ENCODE measurements at regions not wholly inside any gene's neighbourhood (a gene's known extent, or its start where the extent isn't known, plus 50 kb on each side); places are given as distances from the start of the nearest gene placed in this dataset.
"Not testable (repeated sequence)": the region's sequence is repeated elsewhere in the genome, so short reads cannot be mapped to it uniquely, and the experiment has no call there.

DNA sequence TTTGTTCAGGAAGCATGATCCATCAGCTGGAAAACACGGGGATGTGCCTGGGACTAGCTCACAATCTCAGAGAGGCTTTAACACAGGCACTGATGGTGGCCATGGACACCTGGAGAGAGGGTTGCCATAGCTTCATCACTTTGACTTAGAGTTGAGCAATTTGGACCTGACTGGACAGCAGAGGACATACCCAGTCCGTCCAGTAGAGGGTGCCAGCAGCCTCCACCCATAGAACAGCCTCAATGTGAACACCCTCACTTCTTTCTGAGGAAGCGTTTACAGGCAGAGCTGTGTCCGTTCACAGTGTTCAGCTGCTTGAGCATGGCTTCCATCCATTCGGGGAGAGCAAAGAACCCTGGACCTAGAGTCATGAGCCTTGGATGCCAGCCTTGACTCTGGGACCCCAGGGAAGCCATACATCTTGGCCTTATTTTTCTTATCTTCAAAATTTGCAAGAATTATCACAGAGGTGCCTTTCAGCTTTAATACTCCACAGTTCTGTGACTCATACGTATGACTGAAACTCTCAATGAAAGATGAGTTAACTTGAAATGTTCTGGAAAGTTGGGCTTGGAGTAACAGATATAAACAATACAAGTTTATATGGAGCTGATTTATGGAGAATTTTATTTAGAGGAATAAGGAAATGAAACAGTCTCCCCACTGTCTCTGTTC, 302.9 kb upstream of the PODXL start:
- peak; percentile 61 for DNase-seq (ENCODE audit: low spot score)

DNA sequence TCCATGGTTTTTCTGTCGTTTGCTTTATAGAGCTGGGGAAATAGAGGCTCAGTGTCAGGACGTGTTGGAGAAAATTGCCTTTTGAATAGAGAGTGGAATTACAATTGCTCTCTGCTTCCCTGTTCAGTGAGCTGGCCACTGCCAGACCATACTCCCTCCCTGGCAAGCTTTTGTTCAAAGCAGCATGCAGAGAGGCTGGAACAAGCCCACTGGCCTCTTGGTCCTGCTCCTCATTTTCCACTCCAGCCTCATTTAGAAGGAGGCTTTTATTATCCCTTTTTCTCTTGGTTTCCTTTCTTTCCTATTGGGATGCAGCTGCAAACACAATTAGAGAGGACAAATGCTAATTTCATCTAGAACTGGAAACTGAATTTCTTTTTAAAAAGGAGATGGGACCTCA, 302.2 kb upstream of the PODXL start:
- no peak for DNase-seq (ENCODE audit: low spot score)

DNA sequence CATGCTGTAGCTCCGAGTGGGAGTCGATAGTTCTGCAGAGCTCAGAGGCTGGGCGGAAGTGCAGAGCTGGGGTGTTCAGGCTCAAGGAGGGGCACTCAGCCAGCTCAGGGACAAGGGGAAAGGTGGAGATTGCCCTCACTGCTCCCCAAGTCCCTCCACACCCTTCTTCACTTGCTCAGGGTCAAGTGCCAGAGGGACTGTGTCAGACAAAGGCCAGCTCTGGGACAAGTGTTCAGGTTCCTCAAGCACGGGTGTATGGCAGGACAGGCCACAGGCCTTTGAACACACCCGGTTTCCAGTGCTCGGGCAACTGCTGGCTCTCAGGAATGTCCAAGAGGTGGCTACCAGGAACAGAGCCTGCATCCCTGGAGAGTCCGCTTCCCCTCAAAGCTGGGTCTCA, 293.0 kb upstream of the PODXL start:
- DNase-seq (ENCODE audit: low spot score) = no peak

DNA sequence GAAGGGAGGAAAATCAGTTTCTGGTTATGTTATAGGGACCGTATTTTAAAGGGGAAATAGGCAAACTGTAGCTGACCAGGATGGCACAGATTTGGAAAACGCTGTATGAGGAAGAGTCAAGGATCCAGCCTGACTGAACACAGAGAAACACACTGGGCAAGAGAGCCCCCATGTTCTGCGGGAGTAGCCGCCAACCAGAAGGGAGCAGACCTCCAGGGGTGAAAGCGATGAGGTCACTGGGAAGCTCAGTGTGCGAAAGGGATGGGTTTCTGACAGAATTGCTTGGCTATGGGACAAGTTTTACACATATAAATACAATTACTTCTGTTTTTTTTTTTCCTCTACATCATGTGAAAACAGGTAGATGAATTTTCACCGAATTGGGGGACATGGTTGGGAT, 291.6 kb upstream of the PODXL start:
- DNase-seq (ENCODE audit: low spot score) = no peak

DNA sequence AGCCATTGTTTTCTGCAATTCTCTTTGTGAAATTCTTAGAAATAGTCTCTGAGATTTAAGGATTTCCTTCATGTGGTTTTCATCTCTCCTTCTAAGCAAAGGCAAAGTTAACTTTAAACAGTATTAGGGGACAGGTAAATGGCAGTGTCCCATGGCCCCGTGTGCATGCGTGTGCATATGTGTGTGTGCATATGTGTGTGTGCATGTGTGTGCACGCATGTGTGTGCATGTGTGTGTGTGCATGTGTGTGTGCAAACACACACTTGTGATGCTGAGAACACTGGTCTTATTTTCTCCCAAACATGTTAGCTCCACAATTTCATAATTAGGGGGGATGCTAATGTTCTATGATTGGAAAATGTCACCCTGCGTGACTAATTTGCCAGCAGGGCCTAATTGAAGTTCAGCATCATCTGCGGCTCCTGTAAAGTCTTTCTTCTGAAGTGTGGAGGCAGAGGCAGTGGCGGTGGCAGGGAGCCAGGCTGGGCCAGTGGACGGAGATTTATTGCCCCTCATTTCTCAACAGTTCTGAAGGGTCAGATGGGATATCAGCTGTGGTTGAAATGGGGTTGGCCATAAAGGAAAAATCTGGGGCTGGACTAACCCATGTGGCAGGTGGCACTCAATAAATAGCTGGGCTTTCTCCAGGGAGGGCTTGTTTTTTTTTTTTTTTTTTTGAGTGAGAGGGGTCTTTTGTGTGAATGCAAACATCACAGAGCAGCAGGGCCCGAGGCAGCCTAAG, 289.3 kb upstream of the PODXL start:
- DNase-seq (ENCODE audit: low spot score) = no peak

DNA sequence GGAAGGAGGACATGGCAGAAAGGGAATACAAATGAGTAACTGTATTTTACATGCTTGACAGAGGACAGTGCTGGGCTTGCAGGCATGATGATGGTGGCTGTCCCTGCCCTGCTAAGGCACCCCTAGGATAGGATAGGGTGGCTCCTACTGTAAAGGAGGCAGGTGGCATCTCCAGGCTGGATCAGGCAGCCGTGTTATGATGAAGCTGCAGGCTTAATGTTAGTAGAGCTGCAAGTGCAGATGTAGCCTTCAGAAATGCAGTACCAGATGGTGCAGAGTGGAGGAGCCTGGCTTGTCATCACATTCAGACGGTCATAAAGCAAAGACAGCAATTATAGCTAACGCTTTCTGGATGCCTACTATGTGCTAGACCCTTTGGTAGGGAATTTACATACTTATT, 287.9 kb upstream of the PODXL start:
- no peak for DNase-seq (ENCODE audit: low spot score)

DNA sequence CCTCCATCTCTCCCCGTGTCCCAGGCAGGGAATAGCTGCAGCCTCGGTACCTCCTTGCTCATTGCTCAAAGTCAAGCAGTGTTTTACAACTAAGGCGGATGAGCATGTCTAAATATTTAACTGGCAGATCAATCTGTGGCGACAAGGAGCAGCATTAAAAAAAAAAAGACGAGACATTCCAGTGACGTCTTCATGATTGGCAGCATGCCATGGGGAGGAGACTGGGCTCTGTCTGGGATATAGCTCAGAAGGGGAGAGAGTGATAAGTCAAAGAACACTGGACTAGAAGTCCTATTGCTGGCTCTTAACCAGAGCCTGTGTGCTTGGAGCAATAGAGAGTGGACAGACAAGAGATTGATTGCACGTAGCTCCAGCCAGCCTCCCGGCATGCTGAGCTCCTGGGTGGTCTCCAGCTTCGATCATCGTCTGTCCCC, 287.5 kb upstream of the PODXL start:
- DNase-seq (ENCODE audit: low spot score) = no peak

DNA sequence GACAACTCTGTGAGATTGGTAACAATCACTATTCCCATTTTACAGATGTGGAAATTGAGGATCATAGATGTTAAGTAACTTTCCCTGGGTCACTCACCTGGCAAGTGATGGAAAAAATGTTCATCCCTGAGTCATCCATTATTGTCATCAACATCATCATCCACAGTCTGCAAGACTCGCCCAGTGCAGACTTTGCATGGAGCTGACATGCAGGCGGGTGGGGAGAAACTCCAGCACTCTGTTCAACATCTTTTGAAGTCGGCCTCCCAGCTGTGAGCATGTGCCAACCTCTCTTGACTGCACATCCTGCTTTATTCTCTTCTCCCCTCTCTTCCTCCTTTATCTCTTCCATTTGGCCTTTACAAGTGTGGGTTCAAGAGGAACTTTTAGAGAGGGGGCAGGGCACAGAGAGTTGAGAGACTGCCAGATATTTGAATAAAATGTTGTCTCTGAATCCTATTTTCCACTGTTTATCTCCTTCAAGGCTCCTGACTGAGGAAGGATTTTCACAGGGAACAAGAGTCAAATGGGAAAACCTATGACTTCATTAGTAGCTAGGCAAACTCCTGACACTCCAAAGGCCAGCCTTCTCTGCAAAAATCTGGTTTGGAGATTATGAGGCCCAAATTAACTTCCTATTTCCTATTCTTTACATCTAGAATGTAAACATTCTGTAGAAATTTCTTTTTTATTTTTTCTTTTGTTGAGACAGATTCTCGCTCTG, 283.7 kb upstream of the PODXL start:
- DNase-seq (ENCODE audit: low spot score) = no peak

DNA sequence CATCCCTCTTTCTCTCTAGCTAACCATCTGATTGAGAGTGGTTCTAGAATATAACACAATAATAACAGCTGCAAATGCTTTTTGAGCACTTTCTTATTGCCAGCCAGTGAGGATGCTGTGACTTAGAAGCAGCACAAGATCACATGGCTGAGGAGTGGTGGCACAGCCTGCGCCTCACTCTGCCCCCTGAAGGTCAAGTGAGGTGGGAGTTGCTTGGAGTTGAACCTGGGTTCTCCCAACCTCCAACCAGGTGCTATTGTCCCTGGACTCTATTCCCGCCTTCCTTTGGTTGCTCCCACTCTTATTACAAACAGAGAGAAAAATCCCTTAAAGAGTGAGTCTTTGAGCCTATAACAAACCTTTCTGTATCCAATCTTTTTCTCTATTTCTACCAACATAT, 280.3 kb upstream of the PODXL start:
- no peak for DNase-seq (ENCODE audit: low spot score)

DNA sequence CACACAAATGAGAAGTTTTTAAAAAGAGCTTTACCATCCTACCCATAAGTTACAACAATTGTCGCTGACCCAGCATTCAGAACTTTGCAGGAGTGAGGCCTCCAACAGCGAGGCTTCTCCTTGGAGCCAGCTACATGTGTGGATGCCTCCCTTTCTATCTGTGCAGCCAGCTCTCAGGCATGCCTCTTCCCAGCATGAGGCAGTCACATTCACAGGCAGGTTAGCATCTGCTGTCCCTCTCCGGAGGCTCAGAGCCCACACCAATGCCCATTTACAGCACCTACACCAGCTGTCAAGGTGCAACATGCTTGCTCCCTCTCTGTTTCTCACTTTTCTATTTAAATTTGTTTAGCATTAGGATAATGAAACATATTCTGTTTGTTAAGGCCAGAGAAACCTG, 278.7 kb upstream of the PODXL start:
- no peak for DNase-seq (ENCODE audit: low spot score)

DNA sequence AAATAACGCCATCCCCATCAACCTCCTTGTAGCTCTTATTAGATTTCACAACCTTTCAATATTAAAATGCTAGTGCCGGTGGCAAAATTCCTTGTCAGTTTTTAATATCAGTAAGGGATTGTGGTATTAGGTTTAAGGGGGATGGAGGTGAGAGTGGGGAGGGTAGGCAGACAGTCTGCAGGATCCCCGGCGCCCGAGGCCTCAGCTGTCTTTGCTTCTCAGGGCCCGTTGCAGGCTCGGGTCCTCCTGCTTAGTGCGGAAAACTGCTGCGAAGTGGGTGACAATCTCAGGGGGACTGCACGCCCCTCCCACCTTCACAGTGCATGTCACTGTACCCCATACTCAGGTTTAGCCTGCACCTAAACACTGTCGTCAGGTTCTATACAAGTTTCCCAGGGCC, 274.3 kb upstream of the PODXL start:
- no peak for DNase-seq (ENCODE audit: low spot score)

DNA sequence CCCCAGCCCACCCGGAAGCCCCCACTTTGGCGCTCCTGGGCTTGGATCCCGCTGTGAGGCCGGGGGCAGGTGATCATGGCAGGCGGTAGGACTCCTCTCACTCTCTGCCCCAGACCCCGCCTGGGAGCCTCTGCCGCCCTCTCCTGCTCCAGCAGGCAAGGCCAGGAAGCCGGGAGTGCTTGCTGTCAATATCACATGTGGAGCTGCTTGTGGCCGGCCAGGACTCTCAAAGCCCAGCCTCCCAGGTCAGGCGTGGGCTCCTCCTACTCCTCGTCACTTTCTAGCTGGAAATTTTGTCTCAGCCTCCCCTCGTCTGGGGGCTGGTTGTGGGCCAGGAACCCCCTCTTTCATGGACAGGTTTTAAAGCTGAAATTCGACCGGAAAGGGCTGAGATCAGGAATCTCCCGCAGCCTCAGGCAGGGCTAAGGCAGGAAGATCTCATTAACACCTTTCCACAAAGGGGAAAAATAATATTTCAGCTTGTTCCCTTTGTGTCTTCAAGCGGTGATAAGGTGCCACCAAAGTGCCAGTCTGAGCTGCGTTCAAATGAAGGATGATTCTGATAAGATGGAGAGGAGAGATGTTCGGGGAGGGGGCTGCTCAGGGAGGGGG, 273.6 kb upstream of the PODXL start:
- DNase-seq (ENCODE audit: low spot score) = no peak

DNA sequence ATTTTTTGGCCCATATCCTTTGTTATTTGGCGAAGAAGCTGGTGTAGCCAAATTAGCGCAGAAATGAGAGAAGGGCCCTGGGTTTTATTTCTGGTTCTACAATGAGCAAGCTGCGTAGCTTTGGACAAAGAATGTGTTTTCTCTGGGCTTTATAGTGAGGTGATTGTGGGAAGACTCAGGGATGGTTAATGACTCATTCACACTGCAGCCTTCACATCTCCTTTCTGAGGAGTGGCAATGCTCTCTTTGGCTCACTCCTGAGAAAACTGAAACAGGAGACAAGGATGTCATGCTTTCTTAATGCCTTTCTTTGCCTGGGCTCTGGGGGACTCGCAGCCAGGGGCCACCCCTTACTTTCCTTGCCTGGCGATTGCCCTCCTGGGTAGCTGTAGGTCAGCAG, 271.0 kb upstream of the PODXL start:
- DNase-seq (ENCODE audit: low spot score) = no peak

DNA sequence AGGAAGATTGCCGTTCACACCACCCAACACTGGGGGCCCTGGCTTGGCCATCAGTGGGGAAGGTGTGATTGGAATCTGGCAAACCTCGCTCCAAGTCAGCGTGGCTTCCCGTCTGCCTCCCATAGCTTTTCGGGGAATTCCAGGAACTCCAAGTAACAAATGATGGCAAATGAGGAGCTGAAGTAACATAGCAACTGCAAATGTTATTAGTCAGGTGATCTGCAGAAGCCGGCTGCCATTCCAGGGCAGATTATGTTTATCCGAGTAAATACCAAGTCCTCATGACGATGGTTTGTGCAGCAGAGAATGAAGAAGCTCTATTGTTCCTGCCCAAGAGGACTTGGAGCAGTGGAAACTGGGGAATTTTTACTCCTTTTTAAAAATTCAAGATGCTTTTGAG, 270.5 kb upstream of the PODXL start:
- DNase-seq (ENCODE audit: low spot score) = no peak

DNA sequence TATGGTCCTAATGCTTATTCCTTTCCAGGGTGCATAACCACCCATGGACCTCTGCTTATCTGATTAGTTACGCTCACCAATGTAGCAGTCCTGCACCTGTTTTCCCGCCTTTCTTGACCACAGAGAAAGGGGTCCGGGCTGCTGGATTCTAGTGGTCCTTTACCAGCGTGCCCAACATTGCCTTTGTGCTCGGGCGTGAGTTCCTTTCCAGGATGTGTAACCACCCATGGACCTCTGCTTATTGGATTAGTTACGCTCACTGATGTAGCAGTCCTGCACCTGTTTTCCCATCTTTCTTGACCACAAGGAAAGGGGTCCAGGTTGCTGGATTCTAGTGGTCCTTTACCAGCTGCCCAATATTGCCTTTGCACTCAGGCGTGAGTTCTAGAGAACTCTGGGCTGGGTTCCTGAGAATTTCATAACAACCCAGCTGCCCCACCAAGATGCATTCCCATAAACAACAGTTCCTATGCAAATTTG, 267.6 kb upstream of the PODXL start:
- DNase-seq (ENCODE audit: low spot score) = not testable (repeated sequence)

DNA sequence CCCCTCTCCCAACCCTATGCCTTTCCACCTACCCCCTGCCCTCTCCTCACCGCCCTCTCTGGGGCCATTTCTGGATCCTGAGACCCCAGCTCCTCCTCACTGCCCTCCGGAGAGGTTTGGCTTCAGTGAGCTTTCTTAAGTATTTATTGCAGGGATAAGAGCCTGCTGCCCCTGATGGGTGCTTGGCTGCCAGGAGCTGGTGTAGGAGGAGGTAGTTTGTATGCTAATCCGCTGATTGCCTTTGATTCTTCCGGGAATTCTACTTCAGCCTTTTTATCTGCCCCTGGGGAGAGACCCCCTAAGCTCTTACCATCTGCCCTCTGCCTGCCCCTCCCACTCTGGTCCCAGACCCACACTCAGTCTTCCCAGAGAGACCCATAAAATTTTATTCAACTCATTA, 263.5 kb upstream of the PODXL start:
- no peak for DNase-seq (ENCODE audit: low spot score)

DNA sequence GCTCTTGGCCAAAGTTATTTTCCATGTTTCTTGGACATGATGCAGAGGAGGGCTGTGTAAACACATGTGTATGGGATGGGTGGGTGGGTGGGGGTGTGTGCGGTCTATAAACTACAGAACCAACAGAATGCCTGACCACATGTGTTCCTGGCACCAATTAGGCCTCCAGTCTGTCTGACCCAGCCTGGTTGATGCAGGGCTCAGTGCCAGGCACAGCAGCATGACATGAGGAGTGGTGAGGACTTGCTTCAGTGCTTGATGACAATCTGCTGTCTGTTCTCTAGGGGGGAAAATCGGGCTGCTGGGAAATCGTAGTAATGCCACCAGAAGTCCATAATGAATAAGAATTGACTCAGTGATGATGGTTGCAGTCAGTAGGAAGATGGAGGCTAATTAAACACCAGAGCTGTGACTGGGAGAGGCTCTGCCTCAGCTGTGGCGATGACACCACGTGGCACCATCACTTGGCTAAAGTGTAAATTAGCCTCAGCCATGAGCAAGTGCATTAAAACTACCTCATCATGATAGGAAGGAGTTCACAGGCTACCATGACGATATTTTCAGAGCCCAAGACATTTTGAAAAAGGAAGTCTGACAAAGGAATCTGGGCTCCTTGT, 260.1 kb upstream of the PODXL start:
- DNase-seq (ENCODE audit: low spot score) = no peak

DNA sequence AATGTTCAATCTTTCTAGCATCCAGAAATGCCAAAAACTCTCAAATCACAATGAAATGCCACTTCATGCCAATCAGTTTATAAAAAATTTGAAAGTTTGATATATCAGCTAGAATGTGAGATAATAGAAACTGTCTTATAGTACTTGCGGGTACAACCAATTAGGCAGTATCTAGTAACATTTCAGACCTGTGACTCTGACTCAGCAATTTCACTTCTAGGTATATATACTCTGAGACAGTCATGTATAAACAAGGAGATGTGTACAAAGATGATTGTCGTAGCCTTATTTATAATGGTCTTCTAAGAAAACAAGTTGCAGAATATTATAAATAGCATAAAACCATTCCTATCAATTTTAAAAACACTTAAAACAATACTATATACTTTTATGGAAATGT, 252.3 kb upstream of the PODXL start:
- no peak for DNase-seq (ENCODE audit: low spot score)

DNA sequence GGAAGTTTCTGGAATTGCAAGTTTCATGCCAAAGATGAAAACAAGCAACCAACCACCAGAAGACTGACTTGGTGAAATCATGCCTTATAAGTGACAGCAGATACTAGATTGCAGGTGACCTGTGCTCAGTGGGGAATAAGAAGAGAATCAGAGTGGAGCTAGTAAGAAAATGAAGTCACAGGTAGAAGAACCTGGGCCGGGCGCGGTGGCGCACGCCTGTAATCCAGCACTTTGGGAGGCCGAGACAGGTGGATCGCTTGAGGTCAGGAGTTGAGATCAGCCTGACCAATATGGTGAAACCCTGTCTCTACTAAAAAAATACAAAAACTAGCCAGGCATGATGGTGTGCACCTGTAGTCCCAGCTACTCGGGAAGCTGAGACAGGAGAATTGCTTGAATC, 251.7 kb upstream of the PODXL start:
- DNase-seq (ENCODE audit: low spot score) = not testable (repeated sequence)

DNA sequence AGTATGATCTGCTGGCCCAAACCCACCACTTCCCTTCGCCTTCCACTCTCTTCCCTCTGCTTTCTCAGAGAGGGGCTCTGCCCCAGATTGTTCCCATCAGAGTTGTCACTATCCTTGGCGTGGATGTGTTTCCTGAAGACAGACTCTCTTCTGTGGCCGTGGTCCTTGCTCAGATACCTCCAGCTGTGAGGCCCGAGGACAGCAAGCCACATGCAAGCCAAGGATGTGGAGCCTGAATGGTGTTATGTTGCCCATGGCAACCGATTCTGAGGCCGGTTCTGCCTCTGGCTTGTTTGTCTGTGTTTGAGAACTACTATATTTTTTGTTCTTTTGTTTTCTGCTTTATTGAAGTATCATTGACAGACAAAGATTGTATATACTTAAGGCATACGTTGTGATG, 247.4 kb upstream of the PODXL start:
- DNase-seq (ENCODE audit: low spot score) = no peak

DNA sequence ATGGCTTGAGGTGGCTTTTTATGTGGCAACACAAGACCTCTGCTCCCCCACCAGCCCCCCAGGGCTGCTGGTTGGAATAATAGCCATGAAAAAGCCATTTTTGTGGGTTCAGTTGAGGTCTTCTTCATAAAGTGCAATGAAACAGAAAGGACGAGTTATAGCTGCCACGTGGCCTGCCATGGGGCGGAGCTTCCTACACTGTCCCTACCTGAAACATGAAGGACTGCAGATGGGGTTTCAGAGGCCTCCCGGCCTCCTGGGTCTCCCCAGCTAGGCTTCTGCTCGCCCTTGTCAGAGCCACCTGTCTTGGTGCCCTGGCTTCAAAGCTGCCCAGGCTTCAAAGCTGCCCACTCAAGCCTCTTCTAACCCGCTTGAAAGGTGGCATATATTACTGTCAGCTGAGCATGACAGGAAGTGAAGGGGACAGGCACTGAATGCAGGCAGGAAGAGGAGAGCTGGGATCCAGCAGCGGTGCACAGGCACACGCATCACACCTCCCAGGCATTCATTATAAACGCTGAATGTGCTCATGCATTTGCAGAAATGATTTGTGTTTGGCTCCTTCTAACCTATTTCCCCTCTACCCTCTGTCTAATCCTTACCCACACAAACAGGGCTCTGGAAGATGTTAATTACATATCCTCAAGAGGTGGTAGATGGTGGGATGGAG, 245.9 kb upstream of the PODXL start:
- DNase-seq (ENCODE audit: low spot score) = no peak

DNA sequence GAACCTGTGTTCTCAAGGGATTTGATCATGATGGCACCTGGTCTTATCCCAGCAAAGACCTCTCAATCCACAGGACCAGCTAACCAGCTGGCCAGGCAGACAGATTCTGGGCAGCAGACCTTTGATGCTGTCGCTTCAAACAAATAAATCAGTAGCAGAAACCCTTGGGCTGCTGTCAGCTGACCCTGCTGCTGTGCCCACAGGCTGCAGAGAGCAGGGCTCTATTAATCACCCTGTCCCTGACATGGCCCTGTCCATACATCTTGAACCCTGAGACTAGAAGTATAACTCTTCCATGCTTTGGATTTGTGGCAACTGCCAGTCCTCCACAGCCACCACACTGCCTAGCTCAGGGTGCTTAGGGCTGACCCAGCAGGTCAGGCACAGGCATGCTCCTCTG, 244.1 kb upstream of the PODXL start:
- DNase-seq (ENCODE audit: low spot score) = no peak
